GM12874 (cell line): ENCODE measurements at regions not wholly inside any gene's neighbourhood (a gene's known extent, or its start where the extent isn't known, plus 50 kb on each side); places are given as distances from the start of the nearest gene placed in this dataset.

ENCODE experiments used
- TF ChIP-seq, protein P1 (sequence below): IDR thresholded peaks from 2 replicates; pipeline ENCODE4 v1.5.1; 2011; ENCODE audit warnings: low read depth, mild to moderate bottlenecking, control low read depth, low read length, moderate library complexity; ENCODE audit not compliant: insufficient read depth

DNA sequence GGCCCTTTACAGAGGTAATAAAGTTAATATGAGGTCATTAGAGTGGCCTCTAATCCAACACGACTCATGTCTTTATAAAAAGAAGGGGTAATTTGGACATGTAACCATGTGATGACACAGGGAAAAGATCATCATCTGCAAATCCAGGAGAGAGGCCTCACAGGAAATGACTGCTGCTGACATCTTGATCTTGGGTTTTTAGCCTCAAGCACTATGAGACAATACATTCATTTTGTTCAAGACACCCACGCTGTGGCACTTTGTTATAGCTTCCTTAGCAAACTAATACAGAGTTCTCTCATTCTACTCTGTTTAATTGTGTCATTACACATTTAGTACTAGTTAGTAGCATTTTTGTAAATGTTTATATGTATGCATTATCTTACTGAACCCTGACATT lies 64.0 kb upstream of the RUNX1 start:
- TF ChIP-seq, protein P1, sequence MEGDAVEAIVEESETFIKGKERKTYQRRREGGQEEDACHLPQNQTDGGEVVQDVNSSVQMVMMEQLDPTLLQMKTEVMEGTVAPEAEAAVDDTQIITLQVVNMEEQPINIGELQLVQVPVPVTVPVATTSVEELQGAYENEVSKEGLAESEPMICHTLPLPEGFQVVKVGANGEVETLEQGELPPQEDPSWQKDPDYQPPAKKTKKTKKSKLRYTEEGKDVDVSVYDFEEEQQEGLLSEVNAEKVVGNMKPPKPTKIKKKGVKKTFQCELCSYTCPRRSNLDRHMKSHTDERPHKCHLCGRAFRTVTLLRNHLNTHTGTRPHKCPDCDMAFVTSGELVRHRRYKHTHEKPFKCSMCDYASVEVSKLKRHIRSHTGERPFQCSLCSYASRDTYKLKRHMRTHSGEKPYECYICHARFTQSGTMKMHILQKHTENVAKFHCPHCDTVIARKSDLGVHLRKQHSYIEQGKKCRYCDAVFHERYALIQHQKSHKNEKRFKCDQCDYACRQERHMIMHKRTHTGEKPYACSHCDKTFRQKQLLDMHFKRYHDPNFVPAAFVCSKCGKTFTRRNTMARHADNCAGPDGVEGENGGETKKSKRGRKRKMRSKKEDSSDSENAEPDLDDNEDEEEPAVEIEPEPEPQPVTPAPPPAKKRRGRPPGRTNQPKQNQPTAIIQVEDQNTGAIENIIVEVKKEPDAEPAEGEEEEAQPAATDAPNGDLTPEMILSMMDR = no peak

DNA sequence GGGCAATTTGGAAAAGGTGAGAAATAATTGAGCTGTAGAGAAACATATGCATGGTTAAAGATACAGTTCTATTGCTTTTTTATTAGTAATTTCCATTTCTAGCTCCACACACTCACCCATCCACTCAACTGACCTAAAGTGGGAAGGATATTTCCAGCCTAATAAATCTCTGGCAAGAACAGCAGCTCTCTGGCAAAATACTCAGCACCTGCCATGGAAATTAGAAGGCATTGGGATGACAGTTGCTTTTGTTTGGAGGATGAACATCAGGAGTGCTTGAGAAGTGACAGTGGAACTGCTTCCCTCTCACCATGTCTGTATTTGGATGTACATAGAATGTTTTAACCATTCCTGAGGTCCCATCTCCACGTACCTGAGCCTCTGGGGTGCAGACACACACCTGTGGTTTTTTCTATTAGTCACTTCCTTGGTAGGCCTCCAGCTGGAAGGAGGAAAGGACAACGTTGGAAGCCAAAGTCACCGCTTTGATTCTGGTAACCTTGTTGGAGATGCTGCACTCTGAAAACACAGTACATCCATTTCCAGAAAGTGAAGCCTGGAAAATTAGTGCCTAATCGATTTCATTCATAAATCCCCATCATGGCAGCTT lies 62.3 kb upstream of the RUNX1 start:
- TF ChIP-seq, protein P1 = no peak

DNA sequence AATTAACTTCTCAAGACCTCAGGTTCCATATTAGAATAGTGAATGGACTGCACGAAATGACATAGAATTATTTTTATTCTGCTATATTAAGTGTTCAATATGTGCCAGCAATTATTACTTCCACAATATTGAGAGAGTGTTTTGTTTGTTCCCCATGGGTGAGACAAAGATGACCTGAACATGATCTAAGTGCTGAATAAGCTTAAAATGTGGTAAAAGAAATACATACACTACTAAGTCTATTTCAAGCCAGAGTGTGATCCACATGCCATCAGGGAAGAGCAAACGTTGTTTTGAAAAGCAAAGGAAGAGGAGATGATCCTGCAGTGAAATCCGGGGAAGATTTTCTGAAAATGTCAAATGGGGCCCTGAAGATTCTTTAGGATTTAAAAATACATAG lies 59.8 kb upstream of the RUNX1 start:
- TF ChIP-seq, protein P1 = no peak

DNA sequence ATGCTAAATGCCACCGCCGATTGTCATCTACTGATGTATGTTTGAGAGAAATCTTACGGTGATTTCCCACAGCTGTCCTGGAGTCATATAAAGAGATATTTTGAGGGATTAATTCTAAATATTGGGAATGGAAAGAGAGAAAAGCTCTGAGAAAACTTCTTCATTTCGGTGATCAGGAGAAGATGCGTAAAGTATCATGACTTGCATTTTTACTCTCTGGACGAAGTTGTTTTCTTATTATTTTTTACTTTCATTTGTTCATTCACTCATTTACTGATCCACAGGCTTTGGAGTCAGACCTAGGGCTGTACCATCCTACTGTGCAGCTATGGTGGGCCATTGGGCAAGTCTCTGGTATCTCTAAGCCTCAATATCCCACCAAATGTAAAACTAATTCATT lies 58.4 kb upstream of the RUNX1 start:
- TF ChIP-seq, protein P1 = no peak

DNA sequence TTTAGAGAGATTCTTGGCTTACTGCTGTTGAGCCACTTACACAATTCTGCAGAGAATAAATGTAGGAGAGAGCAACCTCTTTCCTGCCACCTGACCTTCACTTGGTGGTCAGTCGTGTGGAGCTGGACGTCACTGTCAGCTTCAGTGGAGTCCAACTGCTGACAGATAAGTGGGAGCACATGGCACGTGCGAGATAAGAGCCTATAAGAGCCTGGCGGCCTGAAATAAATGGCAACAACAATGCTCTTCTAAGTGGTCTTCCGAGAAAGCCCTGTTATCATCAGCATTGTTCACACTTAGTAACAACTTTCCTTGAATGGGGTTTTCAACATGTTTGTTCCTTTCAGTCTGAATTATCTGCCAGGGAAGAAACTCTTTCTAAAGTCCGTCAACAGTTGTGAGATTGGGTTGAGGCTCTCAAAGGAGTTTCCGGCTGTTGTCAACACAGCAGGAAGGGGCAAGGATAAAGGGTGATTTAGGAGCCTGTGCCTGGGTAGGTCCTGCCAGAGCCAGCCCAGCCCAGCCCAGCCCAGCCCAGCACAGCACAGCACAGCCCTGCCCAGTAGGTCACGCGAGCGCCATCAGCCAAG lies 57.2 kb upstream of the RUNX1 start:
- TF ChIP-seq, protein P1 = no peak

DNA sequence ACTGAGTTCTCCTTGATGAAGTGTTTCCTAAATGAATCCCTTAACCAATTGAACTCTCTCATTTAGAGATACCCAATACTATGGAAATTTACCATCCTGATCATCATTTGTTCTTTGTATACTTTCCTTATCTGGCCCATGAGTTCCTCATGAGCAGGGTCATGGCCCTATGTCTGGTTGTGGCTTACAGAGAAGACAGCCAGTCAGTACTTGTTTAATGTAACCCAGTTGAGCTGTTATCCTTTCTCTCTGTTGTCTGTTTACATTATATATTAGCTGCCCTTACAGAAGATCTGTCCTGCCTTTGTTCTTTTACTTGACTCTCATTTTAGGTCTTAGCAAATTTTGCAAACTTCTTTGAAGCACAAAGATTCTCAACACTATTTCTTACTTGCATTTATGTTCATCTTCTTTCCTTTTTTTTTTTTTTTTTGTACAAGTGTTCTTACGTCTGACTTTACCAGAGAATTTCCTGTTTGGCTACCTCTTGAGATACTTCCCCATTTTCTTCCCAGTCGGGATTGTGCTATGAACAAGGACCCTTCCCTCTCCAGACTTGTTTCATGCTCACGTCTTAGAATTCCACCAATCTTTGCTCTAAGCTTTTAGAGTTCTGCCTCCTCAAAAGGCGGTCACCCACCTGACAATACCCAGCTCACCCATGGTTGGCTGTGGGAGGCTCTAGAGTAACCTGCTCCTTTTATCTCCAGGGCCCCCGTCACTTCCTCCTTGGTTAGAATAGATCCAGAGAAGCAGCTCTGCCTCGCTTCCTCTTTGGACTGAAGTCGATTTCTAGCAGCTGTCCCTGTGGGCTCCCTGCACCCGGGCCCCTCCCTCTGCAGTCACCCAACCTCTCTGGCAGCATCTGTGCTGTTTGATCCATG lies 53.6 kb upstream of the RUNX1 start:
- TF ChIP-seq, protein P1 = no peak

DNA sequence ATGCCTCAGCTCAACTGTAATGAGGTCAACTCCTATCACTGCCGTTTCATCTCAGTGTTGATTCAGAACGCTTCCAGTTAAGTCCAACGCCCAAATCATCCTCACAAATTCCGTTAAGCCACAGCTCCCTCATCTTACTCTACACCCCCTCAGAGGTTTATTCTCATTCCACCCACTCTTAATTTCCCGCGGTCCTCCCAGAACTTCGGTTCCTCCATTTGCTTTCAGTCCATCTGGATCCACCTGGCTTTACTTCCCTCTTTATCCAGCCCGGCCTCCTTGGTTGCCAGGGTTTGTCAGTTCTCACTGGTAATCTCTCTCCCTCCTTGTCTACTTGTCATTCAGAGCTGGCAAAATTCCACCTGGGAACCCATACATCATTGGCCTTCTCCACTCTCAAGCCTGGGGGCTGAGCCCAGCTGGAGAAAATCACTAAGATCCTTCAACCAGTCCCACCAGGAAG lies 51.3 kb upstream of the RUNX1 start:
- TF ChIP-seq, protein P1 = no peak
